GM18951 (cell line): ENCODE measurements at regions not wholly inside any gene's neighbourhood (a gene's known extent, or its start where the extent isn't known, plus 50 kb on each side); places are given as distances from the start of the nearest gene placed in this dataset.

Experiments
- POLR2A ChIP-seq: IDR thresholded peaks from 4 replicates; pipeline ENCODE4 v1.6.1; 2011; ENCODE audit warnings: mild to moderate bottlenecking; ENCODE audit not compliant: insufficient read length, insufficient read depth; ENCODE audit errors: extremely low read depth
- in situ Hi-C: fragments of 300-500 bp; cut with MboI; formaldehyde crosslinking; loops from one replicate; pipeline ENCODE4 v1.12.0; 2022; ENCODE audit warnings: low sequenced_read_pairs, mixed read lengths, inconsistent platforms; ENCODE audit not compliant: unreplicated experiment

- in situ Hi-C loops: no loop called here
- no peak for TF ChIP-seq POLR2A
Measured at GRCh38 chr5:168089201-168089887, 202.1 kb upstream of the WWC1 start.

- in situ Hi-C loops: no loop called here
Measured at GRCh38 chr5:168092209-168093185, 198.9 kb upstream of the WWC1 start.

GRCh38 chr5:168093200-168093910 is 198.1 kb upstream of the WWC1 start:
- in situ Hi-C loops: no loop called here
- no peak for TF ChIP-seq POLR2A

More at GRCh38 chr5:168092209-168093185, 198.9 kb upstream of the WWC1 start:
- no peak for TF ChIP-seq POLR2A

GRCh38 chr5:168096525-168096924 is 194.9 kb upstream of the WWC1 start:
- in situ Hi-C loops: no loop called here
- no peak for TF ChIP-seq POLR2A

GRCh38 chr5:168097876-168098653 is 193.4 kb upstream of the WWC1 start:
- in situ Hi-C loops: no loop called here
- TF ChIP-seq POLR2A: no peak

- TF ChIP-seq POLR2A: no peak
- in situ Hi-C loops: loop anchor here (10.0 kb wide), 1 partner anchor 123 kb away; no protein-coding TSS in a partner anchor
Measured at GRCh38 chr5:168101352-168101751, 190.1 kb upstream of the WWC1 start.

GRCh38 chr5:168103018-168103417 is 188.4 kb upstream of the WWC1 start:
- in situ Hi-C loops: loop anchor here (10.0 kb wide), 1 partner anchor 122 kb away; no protein-coding TSS in a partner anchor

GRCh38 chr5:168104350-168104749 is 187.1 kb upstream of the WWC1 start:
- no peak for TF ChIP-seq POLR2A
- in situ Hi-C loops: loop anchor here (10.0 kb wide), 1 partner anchor 120 kb away; no protein-coding TSS in a partner anchor

GRCh38 chr5:168104811-168105481 is 186.5 kb upstream of the WWC1 start:
- no peak for TF ChIP-seq POLR2A
- in situ Hi-C loops: loop anchor here (10.0 kb wide), 1 partner anchor 120 kb away; no protein-coding TSS in a partner anchor

- TF ChIP-seq POLR2A: no peak
- in situ Hi-C loops: loop anchor here (10.0 kb wide), 1 partner anchor 119 kb away; no protein-coding TSS in a partner anchor
Measured at GRCh38 chr5:168106008-168106761, 185.3 kb upstream of the WWC1 start.

GRCh38 chr5:168109441-168109840 is 182.0 kb upstream of the WWC1 start:
- TF ChIP-seq POLR2A: no peak
- in situ Hi-C loops: loop anchor here (10.0 kb wide), 1 partner anchor 115 kb away; no protein-coding TSS in a partner anchor
